ENCODE measurements at regions not wholly inside any gene's neighbourhood (a gene's known extent, or its start where the extent isn't known, plus 50 kb on each side); places are given as distances from the start of the nearest gene placed in this dataset.
"Not testable (repeated sequence)": the region's sequence is repeated elsewhere in the genome, so short reads cannot be mapped to it uniquely, and the experiment has no call there.

DNA sequence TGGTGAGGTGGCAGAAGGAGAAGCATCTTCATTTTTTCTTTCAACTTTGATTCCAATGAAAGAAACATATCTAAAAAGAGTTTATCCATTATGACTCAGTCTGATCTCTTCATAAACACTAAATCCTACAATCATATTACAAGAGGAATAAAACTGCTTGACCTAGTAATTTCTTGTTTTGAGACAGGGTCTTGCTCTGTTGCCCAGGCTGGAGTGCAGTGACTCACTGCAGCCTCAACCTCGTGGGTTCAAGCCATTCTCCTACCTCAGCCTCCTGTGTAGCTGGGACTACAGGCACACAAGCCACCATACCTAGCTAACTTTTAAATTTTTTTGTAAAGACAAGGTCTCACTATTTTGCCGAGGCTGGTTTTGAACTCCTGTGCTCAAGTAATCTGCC is 147.2 kb downstream of the NDUFA12 start:
- DNase-seq (ENCODE audit: low read depth) = no peak

DNA sequence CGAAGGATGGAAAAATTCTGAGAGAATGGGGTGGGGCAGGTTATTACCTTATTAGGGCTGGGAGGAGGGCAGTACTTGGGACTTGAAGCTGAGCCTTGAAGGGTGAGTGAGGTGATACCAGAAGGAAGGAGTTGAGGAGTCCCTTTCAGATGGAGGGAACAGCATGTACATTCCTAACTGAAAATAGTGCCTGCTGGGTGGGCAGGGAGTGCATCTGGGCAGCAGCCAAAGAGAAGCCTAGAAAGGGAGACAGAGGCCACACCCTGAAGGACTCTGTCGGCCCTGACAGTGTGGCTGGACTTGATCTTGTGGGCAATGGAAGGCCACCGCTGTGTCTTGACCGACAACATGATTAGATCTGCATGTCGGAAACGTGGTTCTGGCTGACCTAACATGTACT is 147.6 kb downstream of the NDUFA12 start:
- no peak for DNase-seq (ENCODE audit: low read depth)

DNA sequence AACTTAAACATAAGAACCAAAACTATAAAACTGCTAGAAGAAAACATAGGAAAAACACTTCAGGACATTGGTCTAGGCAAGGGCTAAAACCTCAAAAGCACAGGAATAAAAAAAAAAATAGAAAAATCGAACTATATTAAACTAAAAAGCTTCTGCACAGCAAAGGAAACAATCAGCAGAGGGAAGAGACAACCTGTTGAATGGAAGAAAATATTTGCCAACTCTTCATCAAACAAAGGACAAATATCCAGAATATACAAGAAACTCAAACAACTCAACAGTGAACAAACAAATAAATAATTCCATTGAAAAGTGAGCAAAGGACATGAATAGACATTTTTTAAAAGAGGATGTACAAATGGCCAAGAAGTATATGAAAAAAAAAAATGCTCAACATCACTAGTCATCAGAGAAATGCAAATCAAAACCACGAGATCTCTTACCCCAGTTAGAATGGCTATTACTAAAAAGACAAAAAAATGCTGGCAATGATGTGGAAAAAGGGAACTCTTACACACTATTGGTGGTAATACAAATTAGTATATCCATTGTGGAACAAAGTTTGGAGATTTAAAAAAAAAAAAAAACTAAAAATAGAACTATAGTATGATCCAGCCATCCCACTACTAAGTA is 152.0 kb downstream of the NDUFA12 start:
- DNase-seq (ENCODE audit: low read depth) = no peak

GRCh38 chr12:94849411-94849976 is 154.0 kb downstream of the NDUFA12 start:
- DNase-seq (ENCODE audit: low read depth) = no peak

GRCh38 chr12:94848966-94849365 is 154.5 kb downstream of the NDUFA12 start:
- no peak for DNase-seq (ENCODE audit: low read depth)

GRCh38 chr12:94845110-94845509 is 158.4 kb downstream of the NDUFA12 start:
- no peak for DNase-seq (ENCODE audit: low read depth)

- DNase-seq (ENCODE audit: low read depth) = no peak
These were observed 159.0 kb downstream of the NDUFA12 start for GRCh38 chr12:94844452-94844851.

DNA sequence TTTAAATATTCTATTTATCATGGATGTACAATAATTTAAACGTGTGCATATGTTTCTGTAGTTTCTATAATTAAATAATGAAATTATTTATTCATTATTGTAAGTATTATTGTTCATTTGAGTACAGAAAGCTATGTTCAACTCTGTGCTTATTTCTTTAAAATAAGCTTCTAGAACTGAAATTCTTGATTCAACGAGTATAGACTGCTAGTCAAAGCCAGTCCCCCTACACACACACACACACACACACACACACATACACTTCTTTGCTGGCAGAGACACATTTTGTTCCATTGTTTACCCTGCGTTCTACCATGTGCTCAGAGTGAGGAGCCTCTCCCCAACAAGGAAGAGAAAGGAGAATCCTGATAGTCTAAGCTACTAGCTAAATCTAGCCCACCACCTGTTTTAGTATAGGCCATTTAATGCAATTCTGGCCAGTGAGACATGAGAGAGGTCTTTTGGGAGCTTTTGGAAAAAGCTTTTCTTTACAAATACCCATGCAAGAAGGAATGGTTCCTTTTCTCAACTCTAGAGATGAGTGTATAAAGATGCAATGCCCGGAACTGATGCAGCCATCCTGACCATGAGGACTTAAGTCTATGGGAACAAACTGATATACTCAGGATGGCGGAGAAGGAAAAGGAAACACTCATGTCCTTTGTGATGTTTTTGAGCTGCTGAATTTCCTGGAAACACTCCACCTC is 161.4 kb downstream of the NDUFA12 start:
- DNase-seq (ENCODE audit: low read depth) = no peak

- DNase-seq (ENCODE audit: low read depth) = no peak
These were observed 162.3 kb downstream of the NDUFA12 start for GRCh38 chr12:94841177-94841576.

DNA sequence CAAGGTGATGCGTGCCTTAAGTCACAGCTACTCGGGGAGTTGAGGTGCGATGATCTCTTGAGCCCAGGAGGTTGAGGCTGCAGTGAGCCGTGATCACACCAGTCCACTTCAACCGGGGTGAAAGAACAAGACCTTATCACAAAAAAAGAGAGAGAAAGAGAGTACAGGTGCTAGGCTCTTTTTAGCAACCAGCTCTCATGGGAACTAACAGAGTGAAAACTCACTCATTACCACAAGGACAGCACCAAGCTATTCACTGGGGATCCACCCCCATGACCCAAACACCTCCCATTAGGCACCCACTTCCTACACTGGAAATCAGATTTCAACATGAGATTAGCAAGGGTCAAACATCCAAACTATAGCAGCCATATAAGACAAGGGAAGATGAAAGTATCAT is 164.2 kb downstream of the NDUFA12 start:
- DNase-seq (ENCODE audit: low read depth) = no peak

DNA sequence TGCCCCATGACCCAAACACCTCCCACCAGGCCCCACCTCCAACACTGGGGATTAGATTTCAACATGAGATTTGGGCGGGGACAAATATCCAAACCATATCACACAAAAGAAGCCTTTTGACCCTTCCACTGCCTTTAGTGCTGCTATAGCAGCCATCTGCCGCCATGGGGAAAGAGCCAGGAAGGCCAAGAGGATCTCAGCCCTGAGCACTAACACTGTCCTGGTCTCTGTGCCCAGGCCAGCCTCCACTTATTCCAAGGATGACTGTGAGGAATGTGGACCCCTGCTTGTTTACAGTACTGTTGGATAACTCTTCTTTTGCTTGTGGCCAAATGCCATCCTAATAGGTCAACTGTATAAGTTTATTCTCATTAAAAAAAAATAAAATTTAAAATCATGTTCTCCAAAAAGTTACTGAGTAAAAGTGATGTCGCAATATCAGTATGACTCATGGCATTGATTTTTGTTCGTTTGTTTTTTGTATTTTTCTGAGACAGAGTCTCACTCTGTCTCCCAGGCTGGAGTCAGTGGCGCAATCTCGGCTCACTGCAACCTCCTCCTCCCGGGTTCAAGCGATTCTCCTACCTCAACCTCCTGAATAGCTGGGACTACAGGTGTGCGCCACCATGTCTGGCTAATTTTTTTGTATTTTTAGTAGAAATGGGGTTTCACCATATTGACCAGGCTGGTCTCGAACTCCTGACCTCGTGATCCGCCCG is 166.4 kb downstream of the NDUFA12 start:
- peak; percentile 37 for DNase-seq (ENCODE audit: low read depth)

- DNase-seq (ENCODE audit: low read depth) = no peak
These were observed 169.4 kb downstream of the NDUFA12 start for GRCh38 chr12:94834036-94834625.

DNA sequence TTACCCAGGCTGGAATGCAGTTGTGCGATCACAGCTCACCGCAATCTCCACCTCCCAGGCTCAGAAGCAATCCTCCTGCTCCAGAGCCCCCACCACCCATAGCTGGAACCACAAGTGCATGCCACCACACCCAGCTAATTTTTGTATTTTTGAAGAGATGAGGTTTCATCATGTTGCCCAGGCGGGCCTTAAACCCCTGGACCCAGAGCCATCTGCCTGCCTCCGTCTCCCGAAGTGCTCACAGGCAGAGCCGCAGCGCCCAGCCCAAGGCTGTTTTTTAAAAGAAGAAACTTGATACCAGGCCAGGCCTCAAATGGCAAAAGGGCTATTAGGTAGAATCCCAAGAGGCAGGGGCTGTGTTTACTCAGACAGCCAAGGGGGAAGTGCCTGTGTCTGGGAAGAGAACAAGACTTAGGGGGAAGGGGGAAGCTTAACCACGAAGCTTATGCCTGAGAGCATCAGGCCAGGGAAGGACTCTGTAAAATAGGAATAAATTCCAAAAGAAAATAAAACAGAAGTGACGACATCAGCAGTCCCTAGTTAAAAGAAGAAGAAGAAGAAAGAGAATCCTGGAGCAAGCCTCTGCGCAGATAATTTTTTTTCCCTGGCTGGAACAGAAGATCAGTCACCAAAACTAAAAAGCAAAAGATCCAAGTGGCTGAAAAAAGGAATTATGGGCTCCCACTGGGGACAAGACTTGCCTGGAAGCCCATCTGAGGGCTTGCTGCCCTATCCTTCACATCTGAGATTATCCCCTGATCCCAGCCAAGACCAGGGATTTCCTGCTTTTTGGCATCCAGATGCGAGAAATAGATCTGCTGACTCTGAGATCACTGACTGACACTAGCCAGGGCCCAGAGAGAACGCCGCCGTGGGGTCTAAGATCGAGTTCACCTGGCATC is 170.5 kb downstream of the NDUFA12 start:
- peak; percentile 43 for DNase-seq (ENCODE audit: low read depth)

DNA sequence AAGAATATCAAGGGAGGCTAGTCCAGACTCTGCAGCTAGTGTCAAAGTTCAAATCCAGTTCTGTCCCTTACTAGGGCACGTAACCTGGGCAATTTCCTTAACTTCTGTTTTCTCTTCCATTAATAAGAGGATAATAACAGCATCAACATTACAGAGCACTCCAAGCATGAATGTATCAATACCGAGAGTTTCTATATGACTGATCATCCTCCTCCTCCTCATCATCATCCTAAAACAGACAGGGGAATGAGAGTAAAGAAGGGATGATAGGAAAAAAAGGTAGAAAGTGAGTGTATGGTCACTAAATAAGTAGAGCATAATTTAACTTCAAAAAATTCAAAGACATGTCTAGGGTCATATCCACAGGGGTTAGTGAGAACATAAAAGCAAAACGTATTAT is 171.4 kb downstream of the NDUFA12 start:
- DNase-seq (ENCODE audit: low read depth) = no peak

GRCh38 chr12:94831081-94831751 is 172.3 kb downstream of the NDUFA12 start:
- no peak for DNase-seq (ENCODE audit: low read depth)

DNA sequence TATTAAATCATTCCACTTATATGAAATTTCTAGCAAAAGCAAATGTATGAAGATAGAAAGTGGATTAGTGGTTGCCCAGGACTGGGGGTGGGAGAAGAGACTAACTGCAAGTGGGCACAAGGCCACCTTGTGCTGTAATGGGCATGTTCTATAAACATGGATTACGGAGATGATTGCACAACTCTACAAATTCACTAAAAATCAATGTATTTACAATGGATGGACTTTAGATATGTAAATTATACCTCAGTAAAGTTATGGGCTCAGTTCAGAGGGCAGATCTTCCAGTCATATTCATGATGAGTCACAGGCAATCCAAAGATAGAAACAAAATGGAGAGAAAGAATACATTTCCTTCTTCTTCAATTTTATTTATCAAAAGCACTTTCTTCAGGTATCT is 173.9 kb downstream of the NDUFA12 start:
- no peak for DNase-seq (ENCODE audit: low read depth)

DNA sequence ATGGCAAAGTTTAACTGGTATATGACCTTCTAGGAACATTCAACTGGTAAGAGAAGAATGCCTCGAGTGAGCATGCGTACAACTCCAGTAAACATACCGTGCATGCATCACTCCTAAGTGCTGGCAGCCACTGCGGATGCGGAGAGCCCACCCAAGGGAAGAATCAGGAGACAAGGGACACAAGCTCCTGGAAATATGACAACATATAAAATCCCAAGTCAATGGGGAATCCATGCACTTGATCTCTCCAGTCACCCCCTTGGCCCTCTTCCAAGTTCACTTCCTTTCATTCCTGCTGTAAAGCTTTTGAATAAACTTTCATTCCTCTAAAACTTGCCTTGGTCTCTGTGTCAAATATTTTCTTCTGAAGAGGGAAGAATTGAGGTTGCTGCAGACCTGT is 168.7 kb upstream of the TMCC3 start:
- no peak for DNase-seq (ENCODE audit: low read depth)

- no peak for DNase-seq (ENCODE audit: low read depth)
These were observed 167.3 kb upstream of the TMCC3 start for GRCh38 chr12:94817695-94818075.

DNA sequence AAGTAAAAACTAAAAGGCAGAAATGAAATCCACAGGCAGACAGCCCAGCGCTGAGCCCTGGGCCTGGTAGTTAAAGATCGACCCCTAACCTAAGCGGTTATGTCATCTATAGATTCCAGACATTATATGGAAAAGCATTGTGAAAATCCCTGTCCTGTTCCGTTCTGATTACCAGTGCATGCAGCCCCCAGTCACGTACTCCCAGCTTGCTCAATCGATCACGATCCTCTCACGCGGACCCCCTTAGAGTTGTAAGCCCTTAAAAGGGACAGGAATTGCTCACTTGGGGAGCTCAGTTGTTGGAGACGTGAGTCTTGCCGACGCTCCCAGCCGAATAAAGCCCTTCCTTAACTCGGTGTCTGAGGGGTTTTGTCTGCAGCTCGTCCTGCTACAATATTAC is 166.8 kb upstream of the TMCC3 start:
- DNase-seq (ENCODE audit: low read depth) = not testable (repeated sequence)

GRCh38 chr12:94816746-94817145 is 166.4 kb upstream of the TMCC3 start:
- DNase-seq (ENCODE audit: low read depth) = not testable (repeated sequence)

DNA sequence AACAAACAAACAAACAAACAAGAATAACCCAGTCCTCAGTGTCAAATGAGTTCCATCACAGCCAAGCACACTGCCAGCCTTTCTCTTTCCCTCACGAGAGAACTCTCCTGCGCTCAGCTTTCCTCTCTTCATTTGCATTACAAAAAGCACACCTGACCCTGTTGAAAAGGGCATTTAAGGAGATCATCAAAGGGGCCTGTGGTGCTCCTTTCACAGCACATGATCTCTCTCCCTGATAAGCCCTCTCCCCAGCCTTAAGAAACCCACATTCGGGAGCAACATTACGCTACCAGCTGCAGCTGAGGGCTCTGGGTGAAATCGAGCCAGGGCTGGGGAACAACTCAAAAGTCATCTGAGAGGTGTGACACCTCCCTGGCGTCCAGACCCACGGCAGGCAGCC is 165.6 kb upstream of the TMCC3 start:
- DNase-seq (ENCODE audit: low read depth) = no peak

All from stromal cell of bone marrow (primary cell).